GOT3 (cell line): ENCODE measurements at regions not wholly inside any gene's neighbourhood (a gene's known extent, or its start where the extent isn't known, plus 50 kb on each side); places are given as distances from the start of the nearest gene placed in this dataset.
"Not testable (repeated sequence)": the region's sequence is repeated elsewhere in the genome, so short reads cannot be mapped to it uniquely, and the experiment has no call there.

Experiments used
- DNase-seq: peaks from one replicate; lab custom pipeline; 2025; ENCODE audit warnings: mixed read lengths; lab: John Stamatoyannopoulos, UW

GRCh38 chr2:195352581-195352980 is 304.4 kb upstream of the SLC39A10 start:
- no peak for DNase-seq

- no peak for DNase-seq
Observed at GRCh38 chr2:195343942-195344530, 313.0 kb upstream of the SLC39A10 start.

GRCh38 chr2:195343540-195343939 is 313.5 kb upstream of the SLC39A10 start:
- no peak for DNase-seq

GRCh38 chr2:195342061-195342460 is 315.0 kb upstream of the SLC39A10 start:
- no peak for DNase-seq

GRCh38 chr2:195338856-195339255 is 318.2 kb upstream of the SLC39A10 start:
- no peak for DNase-seq

GRCh38 chr2:195337597-195337996 is 319.4 kb upstream of the SLC39A10 start:
- DNase-seq, result no peak

- no peak for DNase-seq
Observed at GRCh38 chr2:195333869-195334268, 323.2 kb upstream of the SLC39A10 start.

GRCh38 chr2:195331966-195332365 is 325.1 kb upstream of the SLC39A10 start:
- DNase-seq, result no peak

GRCh38 chr2:195331129-195331528 is 325.9 kb upstream of the SLC39A10 start:
- DNase-seq, result no peak

GRCh38 chr2:195330513-195330956 is 326.5 kb upstream of the SLC39A10 start:
- DNase-seq, result no peak

- not testable (repeated sequence) for DNase-seq
Observed at GRCh38 chr2:195329784-195330183, 327.2 kb upstream of the SLC39A10 start.

- no peak for DNase-seq
Observed at GRCh38 chr2:195326537-195326936, 330.5 kb upstream of the SLC39A10 start.

GRCh38 chr2:195322324-195322723 is 334.7 kb upstream of the SLC39A10 start:
- no peak for DNase-seq

GRCh38 chr2:195320413-195320973 is 336.5 kb upstream of the SLC39A10 start:
- DNase-seq, result no peak

- DNase-seq, result no peak
Observed at GRCh38 chr2:195319548-195320412, 337.2 kb upstream of the SLC39A10 start.

GRCh38 chr2:195319112-195319460 is 337.9 kb upstream of the SLC39A10 start:
- DNase-seq, result no peak

GRCh38 chr2:195318440-195319111 is 338.4 kb upstream of the SLC39A10 start:
- no peak for DNase-seq

- DNase-seq, result no peak
Observed at GRCh38 chr2:195317550-195317949, 339.5 kb upstream of the SLC39A10 start.

GRCh38 chr2:195316486-195316885 is 340.5 kb upstream of the SLC39A10 start:
- DNase-seq, result no peak

- DNase-seq, result no peak
Observed at GRCh38 chr2:195313962-195314361, 343.1 kb upstream of the SLC39A10 start.

- DNase-seq, result no peak
Observed at GRCh38 chr2:195312662-195313061, 344.4 kb upstream of the SLC39A10 start.

GRCh38 chr2:195308163-195308562 is 348.9 kb upstream of the SLC39A10 start:
- no peak for DNase-seq

- no peak for DNase-seq
Observed at GRCh38 chr2:195307751-195308150, 349.3 kb upstream of the SLC39A10 start.
